Right lobe of liver (tissue), 6 donors: ENCODE measurements at regions not wholly inside any gene's neighbourhood (a gene's known extent, or its start where the extent isn't known, plus 50 kb on each side); places are given as distances from the start of the nearest gene placed in this dataset.
"Not testable (repeated sequence)": the region's sequence is repeated elsewhere in the genome, so short reads cannot be mapped to it uniquely, and the experiment has no call there.

ENCODE experiments used
- ATAC-seq, 4 donors: fragments of 200-7000 bp; cut with Tn5 transposase; one replicate each; pipeline ENCODE4 v1.9.1; 2020; ENCODE audit warnings: mild to moderate bottlenecking in 4 of 4, moderate library complexity in 4 of 4
- DNase-seq, 3 donors: peaks; one replicate each; pipeline ENCODE4 v3.0.0-alpha.2; 2020
- H3K27ac ChIP-seq, 3 donors: fragments of 200-600 bp; one replicate each; pipeline ENCODE4 v1.8.0; 2022
- H3K27me3 ChIP-seq, 2 donors: fragments of 200-600 bp; one replicate each; pipeline ENCODE4 v1.8.0; 2022
- H3K36me3 ChIP-seq, 4 donors: fragments of 200-600 bp; sonication (generic) in 1 of 4; one replicate each; pipeline versions ENCODE4 v1.5.1 to v1.8.0; 2017 to 2022; ENCODE audit warnings: control low read depth in 1 of 4
- H3K4me1 ChIP-seq, 4 donors: fragments of 200-600 bp; sonication (generic) in 1 of 4; one replicate each; pipeline versions ENCODE4 v1.5.1 to v1.8.0; 2017 to 2022; ENCODE audit warnings: control low read depth in 1 of 4
- H3K4me3 ChIP-seq, 3 donors: fragments of 200-600 bp; one replicate each; pipeline ENCODE4 v1.8.0; 2022
- H3K9me3 ChIP-seq, 4 donors: fragments of 200-600 bp; sonication (generic) in 1 of 4; one replicate each; pipeline versions ENCODE4 v1.5.1 to v1.8.0; 2017 to 2022; ENCODE audit warnings: control low read depth in 1 of 4
- CTCF ChIP-seq, 4 donors: fragments of 200-600 bp in 3 of 4; fragments of 450-650 bp in 1 of 4; IDR thresholded peaks; one replicate each; pipeline versions ENCODE4 v1.5.1 to v1.8.0; 2016 to 2022; ENCODE audit warnings: antibody characterized with exemption in 4 of 4, mild to moderate bottlenecking in 2 of 4
- POLR2A ChIP-seq: fragments of 450-650 bp; IDR thresholded peaks from one replicate; pipeline ENCODE4 v1.6.1; 2017; ENCODE audit warnings: antibody characterized with exemption, mild to moderate bottlenecking
- WGBS: methylation state at CpG from one replicate; pipeline ENCODE4 v1.1.6; 2018; ENCODE audit warnings: low coverage, low lambda C conversion rate; ENCODE audit not compliant: insufficient coverage; ENCODE audit errors: missing lambda C conversion rate; 5-methylcytosine and 5-hydroxymethylcytosine counted together
- intact Hi-C, 2 donors: fragments of 100-400 bp; cut with DNase I; formaldehyde crosslinking; loops; one replicate each; pipeline versions ENCODE4 v1.11.2 to v1.14.1; 2022
- donor health status: DM: no; HTN: yes; CAD: no.
- donor health status: DM: no; HTN: no; CAD: no.
- donor health status: DM: no; HTN: no; CAD: no.
- donor health status: DM: no; HTN: yes; CAD: no.
- donor health status: DM: no; HTN: yes; CAD: no.

DNA sequence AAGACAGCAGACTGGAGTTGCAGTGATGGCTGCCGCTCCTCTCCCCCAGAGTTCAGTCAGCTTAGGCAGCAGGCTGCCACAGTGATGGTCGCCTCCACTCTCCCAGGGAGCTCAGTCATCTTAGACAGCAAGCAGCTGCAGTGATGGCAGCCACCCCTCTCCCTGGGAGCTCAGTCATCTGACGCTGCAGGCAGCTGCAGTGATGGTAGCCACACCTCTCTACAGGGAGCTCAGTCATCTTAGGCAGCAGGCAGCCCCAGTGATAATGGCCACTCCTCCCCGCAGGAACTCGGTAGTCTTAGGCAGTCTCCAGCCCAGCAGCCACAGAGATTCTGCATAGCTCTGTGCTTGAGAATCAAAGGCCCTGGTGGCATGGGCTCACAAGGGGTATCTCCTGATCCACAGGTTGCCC lies 582.7 kb downstream of the DTWD2 start:
- WGBS = no CpG with 5 or more reads among the region's 5 CpGs
- Histone ChIP-seq H3K4me3 (no peak overlapping the region), H3K4me1 (no peaks in the 10 kb centered on the region), H3K27me3 (no peaks in the 10 kb centered on the region), H3K27ac (no peak overlapping the region), H3K9me3 (peaks cover 0 to 4% (median 0%) of the 10 kb centered on the region in 4 donors), H3K36me3 (no peaks in the 10 kb centered on the region)
- no peak for ATAC-seq
- no peak for TF ChIP-seq POLR2A
- TF ChIP-seq CTCF (IDR thresholded peaks at IDR 0.05) = no peak
- no peak for DNase-seq
- intact Hi-C loops = no loop called here

- TF ChIP-seq CTCF (IDR thresholded peaks at IDR 0.05) (no peak), POLR2A (no peak)
- WGBS = 39% methylated on average over 4 of the region's 4 CpGs
- intact Hi-C loops = no loop called here
- Histone ChIP-seq H3K36me3 (no peaks in the 10 kb centered on the region), H3K9me3 (no peaks in the 10 kb centered on the region), H3K4me3 (no peak overlapping the region), H3K4me1 (no peaks in the 10 kb centered on the region), H3K27me3 (no peaks in the 10 kb centered on the region), H3K27ac (no peak overlapping the region)
- no peak for DNase-seq
- ATAC-seq = no peak
Observed at GRCh38 chr5:118397236-118397635, 591.1 kb downstream of the DTWD2 start.

GRCh38 chr5:118392491-118392890 lies 595.9 kb downstream of the DTWD2 start:
- no peak overlapping the region for H3K27ac ChIP-seq
- H3K36me3 ChIP-seq = no peaks in the 10 kb centered on the region
- H3K4me3 ChIP-seq = no peak overlapping the region
- no peaks in the 10 kb centered on the region for H3K27me3 ChIP-seq
- ATAC-seq = no peak
- intact Hi-C loops = no loop called here
- WGBS = 66% methylated on average over 6 of the region's 6 CpGs
- TF ChIP-seq CTCF (IDR thresholded peaks at IDR 0.05) (no peak), POLR2A (no peak)
- no peaks in the 10 kb centered on the region for H3K4me1 ChIP-seq
- H3K9me3 ChIP-seq = no peaks in the 10 kb centered on the region
- DNase-seq = no peak

- 40% methylated on average over 1 of the region's 15 CpGs for WGBS
Observed at GRCh38 chr5:118382931-118383330, 605.4 kb downstream of the DTWD2 start.

GRCh38 chr5:118379470-118379869 lies 608.9 kb downstream of the DTWD2 start:
- H3K4me1 ChIP-seq = no peaks in the 10 kb centered on the region
- no peaks in the 10 kb centered on the region for H3K9me3 ChIP-seq
- H3K36me3 ChIP-seq = no peaks in the 10 kb centered on the region
- intact Hi-C loops = no loop called here
- H3K27me3 ChIP-seq = no peaks in the 10 kb centered on the region
- no peak overlapping the region for H3K27ac ChIP-seq
- DNase-seq = no peak
- no peak for ATAC-seq
- no peak for TF ChIP-seq CTCF (IDR thresholded peaks at IDR 0.05)
- no peak for TF ChIP-seq POLR2A
- H3K4me3 ChIP-seq = no peak overlapping the region
- 49% methylated on average over 2 of the region's 2 CpGs for WGBS

More at GRCh38 chr5:118382931-118383330, 605.4 kb downstream of the DTWD2 start:
- ATAC-seq, H3K4me1 ChIP-seq, intact Hi-C loops, H3K27ac ChIP-seq, H3K36me3 ChIP-seq, DNase-seq, H3K27me3 ChIP-seq, H3K9me3 ChIP-seq, H3K4me3 ChIP-seq: not testable (repeated sequence)
